Forelimb muscle (tissue), 1 donor: ENCODE measurements at regions not wholly inside any gene's neighbourhood (a gene's known extent, or its start where the extent isn't known, plus 50 kb on each side); places are given as distances from the start of the nearest gene placed in this dataset.

ENCODE experiments used
- DNase-seq: peaks from one replicate; pipeline ENCODE4 v3.0.0-alpha.2; 2013; ENCODE audit warnings: low read depth

GRCh38 chrX:39759526-39760224 lies 338.1 kb downstream of the BCOR start:
- DNase-seq: no peak

- DNase-seq: no peak
Measured at GRCh38 chrX:39760930-39761329, 336.8 kb downstream of the BCOR start.

- no peak for DNase-seq
Measured at GRCh38 chrX:39762266-39762841, 335.4 kb downstream of the BCOR start.

- DNase-seq: no peak
Measured at GRCh38 chrX:39764441-39764914, 333.3 kb downstream of the BCOR start.

GRCh38 chrX:39765327-39765726 lies 332.4 kb downstream of the BCOR start:
- DNase-seq: no peak

GRCh38 chrX:39766085-39766726 lies 331.6 kb downstream of the BCOR start:
- DNase-seq: no peak

GRCh38 chrX:39766855-39767254 lies 330.9 kb downstream of the BCOR start:
- no peak for DNase-seq

GRCh38 chrX:39767446-39767845 lies 330.3 kb downstream of the BCOR start:
- no peak for DNase-seq

- no peak for DNase-seq
Measured at GRCh38 chrX:39769748-39770147, 328.0 kb downstream of the BCOR start.

GRCh38 chrX:39771089-39771488 lies 326.7 kb downstream of the BCOR start:
- DNase-seq: no peak

GRCh38 chrX:39772057-39772832 lies 325.5 kb downstream of the BCOR start:
- no peak for DNase-seq

- no peak for DNase-seq
Measured at GRCh38 chrX:39773150-39773549, 324.6 kb downstream of the BCOR start.

- no peak for DNase-seq
Measured at GRCh38 chrX:39773923-39774773, 323.6 kb downstream of the BCOR start.

GRCh38 chrX:39774774-39775328 lies 322.9 kb downstream of the BCOR start:
- no peak for DNase-seq

- DNase-seq: no peak
Measured at GRCh38 chrX:39777623-39778025, 320.1 kb downstream of the BCOR start.

GRCh38 chrX:39779952-39780783 lies 317.6 kb downstream of the BCOR start:
- no peak for DNase-seq

GRCh38 chrX:39782276-39782675 lies 315.5 kb downstream of the BCOR start:
- DNase-seq: no peak

- no peak for DNase-seq
Measured at GRCh38 chrX:39787999-39788398, 309.8 kb downstream of the BCOR start.

GRCh38 chrX:39788521-39788920 lies 309.2 kb downstream of the BCOR start:
- no peak for DNase-seq

- DNase-seq: no peak
Measured at GRCh38 chrX:39791691-39792090, 306.1 kb downstream of the BCOR start.
